ENCODE measurements at regions not wholly inside any gene's neighbourhood (a gene's known extent, or its start where the extent isn't known, plus 50 kb on each side); places are given as distances from the start of the nearest gene placed in this dataset.
"Not testable (repeated sequence)": the region's sequence is repeated elsewhere in the genome, so short reads cannot be mapped to it uniquely, and the experiment has no call there.

DNA sequence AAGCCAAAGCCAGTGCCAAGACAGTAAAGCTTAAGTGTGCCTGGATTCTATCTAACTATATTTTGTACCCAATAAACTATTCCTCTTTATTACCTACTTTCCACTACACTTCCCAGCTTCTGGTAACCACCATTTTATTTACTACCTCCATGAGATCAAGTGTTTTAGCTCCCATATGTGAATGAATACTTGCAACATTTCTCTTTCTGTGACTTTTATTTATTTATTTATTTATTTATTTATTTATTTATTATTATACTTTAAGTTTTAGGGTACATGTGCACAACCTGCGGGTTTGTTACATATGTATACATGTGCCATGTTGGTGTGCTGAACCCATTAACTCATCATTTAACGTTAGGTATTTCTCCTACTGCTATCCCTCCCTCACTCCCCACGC is 582.1 kb downstream of the AMY1C start:
- no peak for DNase-seq

DNA sequence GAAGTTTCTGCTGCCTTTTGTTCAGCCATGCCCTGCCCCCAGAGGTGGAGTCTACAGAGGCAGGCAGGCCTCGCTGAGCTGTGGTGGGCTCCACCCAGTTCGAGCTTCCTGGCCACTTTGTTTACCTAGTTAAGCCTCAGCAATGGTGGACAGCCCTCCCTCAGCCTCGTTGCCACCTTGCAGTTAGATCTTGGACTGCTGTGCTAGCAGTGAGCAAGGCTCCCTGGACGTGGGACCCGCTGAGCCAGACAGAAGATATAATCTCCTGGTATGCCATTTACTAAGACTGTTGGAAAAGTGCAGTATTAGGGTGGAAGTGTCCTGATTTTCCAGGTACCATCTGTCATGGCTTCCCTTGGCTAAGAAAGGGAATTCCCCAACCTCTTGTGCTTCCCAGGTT is 588.2 kb downstream of the AMY1C start:
- DNase-seq: not testable (repeated sequence)

DNA sequence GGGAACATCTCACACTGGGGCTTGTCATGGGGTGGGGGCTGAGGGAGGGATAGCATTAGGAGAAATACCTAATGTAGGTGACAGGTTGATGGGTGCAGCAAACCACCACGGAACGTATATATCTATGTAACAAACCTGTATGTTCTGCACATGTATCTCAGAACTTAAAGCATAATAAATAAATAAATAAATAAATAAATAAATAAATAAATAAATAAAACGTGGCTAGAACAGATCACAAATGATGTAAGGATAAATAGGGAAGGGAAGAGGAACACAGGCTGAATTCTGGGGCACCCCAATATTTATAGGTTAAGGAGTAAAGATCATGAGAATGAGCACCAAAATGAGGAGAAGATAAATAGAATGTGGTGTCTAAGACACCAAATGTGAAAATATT is 592.2 kb downstream of the AMY1C start:
- no peak for DNase-seq

DNA sequence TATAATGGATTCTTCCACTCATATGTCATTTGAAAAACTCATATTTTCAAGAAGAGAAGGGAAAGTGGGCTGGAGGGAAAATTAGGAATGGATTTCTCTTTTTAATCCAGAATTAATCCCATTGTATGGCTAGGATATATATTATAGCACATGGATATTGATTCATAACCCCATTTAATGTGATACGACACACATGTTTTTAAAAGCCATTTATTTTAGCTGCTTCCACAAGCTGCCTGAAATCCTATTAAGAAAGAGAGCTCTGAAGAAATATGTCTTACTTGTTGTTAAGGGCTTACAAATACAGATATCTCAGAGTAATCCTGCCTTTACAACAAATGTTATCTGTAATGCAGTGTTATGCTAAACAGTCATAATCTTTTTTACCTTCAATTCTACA is 598.6 kb downstream of the AMY1C start:
- no peak for DNase-seq

DNA sequence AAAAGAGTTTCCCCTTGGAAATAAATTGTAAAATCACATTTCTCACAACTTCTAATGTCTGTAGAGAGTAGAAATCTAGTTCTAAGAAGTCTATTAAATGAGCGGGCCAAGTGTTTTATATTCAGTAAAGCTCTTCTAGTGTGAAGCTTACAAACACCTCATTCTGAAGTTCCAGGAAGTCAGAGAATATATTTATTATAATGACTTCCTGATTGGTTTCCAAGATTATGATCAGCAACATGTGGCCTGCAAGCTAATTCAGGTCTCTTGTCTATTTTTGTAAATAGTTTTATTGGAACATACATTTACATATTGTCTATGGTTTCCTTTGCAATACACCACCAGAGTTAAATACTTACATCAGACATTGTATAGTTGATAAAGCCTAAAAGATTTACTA is 603.9 kb downstream of the AMY1C start:
- no peak for DNase-seq

DNA sequence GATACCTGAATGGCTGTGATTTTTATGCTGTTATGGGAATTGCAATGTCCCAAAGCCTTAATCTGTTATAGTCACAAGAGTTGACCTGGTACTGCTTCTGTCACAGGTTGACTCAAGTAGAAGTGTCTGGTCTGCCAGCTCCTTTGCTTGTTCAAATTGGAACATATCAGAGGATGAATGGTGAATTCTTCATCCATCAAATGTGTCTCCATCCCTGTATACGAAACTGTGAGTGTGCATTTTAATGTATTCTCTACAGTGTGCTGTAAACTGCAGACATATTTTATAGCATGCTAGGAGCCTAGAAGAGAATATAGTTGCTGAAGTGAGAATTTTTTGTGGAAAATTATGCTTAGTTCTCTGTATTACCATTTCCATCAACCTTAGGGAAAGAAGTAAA is 608.4 kb downstream of the AMY1C start:
- no peak for DNase-seq

DNA sequence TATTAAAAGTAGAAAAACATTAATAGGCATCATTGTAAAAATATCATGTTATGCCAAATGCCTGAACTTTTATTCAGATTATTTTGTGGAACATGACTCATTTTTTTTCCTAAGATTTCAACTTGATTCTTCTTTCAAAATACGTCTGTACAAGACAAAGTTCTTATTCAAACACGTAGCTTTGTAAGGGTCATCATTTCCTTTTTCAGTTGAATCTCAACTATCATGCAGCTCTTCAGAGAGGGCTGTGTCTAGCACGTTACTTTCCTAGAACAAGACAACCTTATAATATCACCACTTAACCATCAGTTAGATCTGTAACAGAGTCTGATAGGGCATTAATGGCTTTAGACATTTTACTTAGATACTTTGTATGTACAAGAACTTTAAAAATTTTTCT is 608.9 kb downstream of the AMY1C start:
- DNase-seq: no peak

- no peak for DNase-seq
These were observed 628.7 kb downstream of the AMY1C start for GRCh38 chr1:104378414-104378813.

- DNase-seq: no peak
These were observed 630.3 kb downstream of the AMY1C start for GRCh38 chr1:104380003-104380402.

DNA sequence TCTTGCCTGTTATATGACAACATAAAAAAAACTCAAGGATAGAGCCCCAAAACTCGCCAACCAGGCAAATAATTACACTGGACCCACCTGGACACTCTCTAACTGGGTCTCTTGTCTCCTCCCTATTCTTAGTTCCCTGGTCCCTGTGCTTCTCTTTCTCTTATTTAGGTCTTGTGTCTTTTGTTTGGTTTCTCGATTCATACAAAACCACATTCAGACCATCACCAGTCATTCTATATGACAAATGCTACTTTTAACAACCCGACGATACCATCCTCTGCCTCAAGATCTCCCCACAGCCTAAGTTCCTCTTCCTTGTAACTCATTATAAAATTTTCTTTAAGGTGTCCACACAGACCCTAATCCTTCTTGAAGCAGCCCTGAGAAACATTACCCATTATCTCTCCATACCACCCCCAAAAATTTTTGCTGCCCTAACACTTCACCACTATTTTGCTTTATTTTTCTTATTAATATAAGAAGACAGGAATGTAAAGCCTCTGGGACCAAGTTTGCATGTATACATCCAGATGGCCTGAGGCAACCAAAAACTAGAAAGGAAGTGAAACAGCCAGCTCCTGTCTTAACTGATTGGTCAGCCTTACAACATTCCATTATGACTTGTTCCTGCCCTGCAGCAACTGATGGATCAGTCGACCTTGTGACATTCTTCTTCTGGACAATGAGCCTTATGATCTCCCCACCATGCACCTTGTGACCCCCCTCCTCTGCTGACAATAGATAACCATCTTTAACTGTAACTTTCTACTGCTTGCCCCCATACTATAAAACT is 638.2 kb downstream of the AMY1C start:
- DNase-seq: no peak

- no peak for DNase-seq
These were observed 642.9 kb downstream of the AMY1C start for GRCh38 chr1:104392552-104392951.

DNA sequence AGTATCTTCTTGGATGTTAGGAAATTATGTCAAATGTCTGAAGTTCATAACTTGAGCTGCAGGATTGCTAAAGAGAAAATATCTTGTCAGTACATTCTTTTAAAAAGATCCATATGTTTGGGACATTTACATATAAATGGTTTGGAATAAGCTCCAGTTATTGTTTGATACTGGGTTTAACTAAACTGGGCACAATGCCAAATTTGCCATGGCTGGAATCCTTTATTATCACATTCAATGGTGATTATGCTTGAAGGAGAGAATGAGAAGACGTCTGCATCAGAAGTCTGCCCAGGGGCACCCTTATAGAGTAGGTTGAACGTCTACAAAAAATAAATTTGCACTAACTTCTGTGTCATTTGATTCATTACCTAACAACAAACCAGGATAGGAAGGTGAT is 652.5 kb downstream of the AMY1C start:
- no peak for DNase-seq

DNA sequence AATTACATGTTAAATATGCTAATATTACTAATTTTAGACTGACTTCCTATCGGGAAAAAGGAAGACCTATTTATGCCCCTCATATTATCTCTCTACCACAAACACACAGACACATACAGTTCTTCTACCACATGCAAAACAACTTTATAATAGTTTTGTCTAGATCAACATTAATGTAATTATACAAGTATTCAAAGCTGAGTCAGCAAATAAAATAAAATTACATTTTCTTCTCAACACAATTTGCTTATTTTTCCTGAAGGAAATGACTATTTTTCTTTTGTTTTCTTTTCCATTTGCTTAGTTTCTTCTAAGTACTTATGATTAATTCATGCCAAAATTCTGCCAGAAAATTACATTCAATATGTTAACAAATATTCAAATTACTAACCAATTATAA is 654.2 kb downstream of the AMY1C start:
- DNase-seq: no peak

DNA sequence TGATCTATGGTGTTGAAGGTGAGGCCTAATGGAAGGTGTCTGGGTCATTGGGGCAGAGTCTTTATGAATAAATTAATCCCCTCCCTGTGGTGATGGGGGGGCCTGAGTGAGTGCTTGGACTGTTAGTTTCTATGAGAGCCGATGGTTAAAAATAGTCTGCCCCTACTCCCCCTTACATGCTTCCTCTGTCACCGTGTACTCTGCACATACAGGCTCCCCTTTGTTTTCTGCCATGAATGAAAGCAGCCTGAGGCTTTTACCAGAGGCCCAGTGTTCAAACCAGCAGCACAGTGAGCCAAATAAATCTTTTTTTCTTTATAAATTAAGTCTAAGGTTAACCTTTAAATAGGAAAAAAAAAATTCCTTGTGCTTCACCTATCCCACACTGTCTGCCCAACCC is 657.0 kb downstream of the AMY1C start:
- DNase-seq: no peak

DNA sequence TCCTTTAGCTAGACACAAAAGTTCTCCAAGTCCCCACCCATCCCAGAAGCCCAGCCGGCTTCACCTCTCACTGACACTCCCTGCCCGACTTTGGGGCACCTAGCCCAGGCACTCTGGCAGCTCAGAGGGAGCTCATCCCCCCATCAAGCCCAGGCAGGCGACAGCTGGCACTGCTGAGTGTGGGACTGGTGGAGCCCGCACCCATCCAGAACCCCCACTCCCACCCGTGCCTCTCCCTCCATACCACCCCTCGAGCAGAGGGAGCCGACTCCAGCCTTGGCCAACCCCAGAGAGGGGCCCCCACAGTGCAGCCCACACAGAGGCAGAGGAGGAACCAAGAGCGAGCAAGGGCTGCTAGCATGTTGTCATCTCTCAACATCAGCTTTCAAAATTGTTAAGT is 658.6 kb downstream of the AMY1C start:
- no peak for DNase-seq

DNA sequence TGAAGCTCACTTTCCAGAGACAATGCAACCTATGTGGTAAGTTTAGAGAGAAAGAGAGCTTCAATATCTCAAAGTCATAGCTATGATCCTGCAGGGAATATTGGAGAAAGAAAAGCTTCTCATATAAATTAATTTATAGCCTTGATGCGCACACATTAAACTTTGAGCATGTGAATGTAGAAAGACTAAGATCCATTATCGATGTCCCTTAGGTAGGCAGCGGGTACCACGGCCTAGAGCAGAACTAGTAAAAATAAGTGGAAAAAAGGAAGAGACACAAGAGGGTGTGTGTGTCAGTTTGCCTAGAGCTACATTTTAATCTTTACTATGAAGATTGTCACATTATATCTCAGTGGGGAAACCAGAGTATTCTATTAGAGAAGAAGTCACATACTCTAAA is 685.6 kb downstream of the AMY1C start:
- no peak for DNase-seq

DNA sequence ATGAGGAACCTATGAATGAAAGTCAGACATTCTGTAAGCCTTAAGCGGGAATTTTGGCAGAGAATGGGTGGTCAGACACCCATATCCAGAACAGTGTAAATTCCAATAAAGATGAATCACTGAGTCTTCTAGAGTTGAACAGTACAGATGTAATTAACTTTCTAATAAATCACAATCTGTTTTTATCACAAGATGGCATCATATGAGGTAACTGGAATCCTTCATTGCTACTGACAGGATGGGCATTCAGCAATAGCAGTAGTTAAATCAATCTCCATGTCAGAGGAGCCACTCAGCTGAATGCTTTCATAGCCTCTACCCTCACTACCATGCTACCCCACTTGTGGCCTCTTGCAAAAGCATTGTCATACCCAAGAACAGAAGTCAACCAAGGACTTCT is 690.3 kb downstream of the AMY1C start:
- DNase-seq: no peak

DNA sequence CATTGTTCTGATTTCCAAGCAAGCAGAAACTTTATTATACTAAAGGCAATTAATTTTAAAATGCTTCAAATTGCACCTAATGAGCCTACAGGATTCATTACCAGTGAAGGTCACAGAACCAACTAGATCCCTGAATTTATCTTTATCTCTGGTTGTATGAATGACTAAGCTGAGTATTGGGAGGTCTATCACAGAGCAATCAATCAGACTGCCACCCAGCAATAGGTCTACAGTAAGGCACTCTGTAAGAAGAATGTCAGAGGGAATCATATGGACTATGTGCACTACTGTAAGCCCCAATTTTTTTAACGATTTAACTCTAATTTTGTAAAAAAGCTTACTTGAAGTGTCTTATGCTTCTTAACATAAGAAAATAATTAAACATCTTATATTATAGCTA is 707.0 kb downstream of the AMY1C start:
- DNase-seq: no peak

- DNase-seq: no peak
These were observed 710.2 kb downstream of the AMY1C start for GRCh38 chr1:104459886-104460285.

DNA sequence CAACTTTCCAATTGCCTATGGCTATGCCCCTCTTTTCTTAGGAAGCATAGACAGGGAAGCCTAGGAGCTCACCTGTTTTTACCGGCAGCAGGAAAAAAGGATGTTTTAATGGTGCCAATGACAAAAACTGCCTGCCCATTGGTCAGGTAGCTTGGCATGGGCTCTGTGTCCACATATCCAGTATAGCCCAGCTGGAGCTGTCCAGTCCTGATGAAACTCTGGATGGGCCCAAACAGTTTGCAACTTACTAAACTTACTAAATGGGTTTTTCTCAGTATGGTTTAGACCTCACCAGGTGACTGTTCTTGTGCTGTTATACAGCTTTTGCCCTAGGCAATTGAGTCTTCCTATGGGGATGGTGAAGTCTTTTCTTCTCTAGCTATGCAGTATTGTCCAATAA is 711.2 kb downstream of the AMY1C start:
- no peak for DNase-seq

- DNase-seq: no peak
These were observed 713.5 kb downstream of the AMY1C start for GRCh38 chr1:104463126-104463697.

GRCh38 chr1:104466068-104466467 is 716.4 kb downstream of the AMY1C start:
- DNase-seq: no peak

GRCh38 chr1:104467590-104467989 is 717.9 kb downstream of the AMY1C start:
- DNase-seq: no peak

- DNase-seq: no peak
These were observed 718.6 kb downstream of the AMY1C start for GRCh38 chr1:104468282-104468681.

DNA sequence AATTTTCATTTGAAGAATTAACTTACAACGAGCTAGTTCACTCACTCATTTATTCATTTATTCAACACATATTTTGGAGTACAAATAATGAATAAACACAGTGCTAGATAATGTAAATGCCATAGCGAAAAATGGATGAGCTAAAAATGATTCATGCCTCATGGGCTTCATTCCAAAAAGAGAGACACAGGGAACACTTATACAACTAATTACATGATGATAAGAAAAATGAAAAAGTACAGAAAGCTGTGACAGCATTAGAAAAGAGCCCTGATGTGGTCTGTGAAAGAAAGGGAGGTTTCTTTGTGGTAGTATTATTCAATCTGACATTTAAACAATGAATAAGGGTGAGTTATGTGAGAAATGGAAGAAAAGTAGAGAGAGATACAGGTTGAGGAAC is 726.4 kb downstream of the AMY1C start:
- DNase-seq: no peak

Measured in DMS 273 treated with DMSO at 0.1 percent for 48 hours (cell line).